ENCODE measurements at regions not wholly inside any gene's neighbourhood (a gene's known extent, or its start where the extent isn't known, plus 50 kb on each side); places are given as distances from the start of the nearest gene placed in this dataset.

DNA sequence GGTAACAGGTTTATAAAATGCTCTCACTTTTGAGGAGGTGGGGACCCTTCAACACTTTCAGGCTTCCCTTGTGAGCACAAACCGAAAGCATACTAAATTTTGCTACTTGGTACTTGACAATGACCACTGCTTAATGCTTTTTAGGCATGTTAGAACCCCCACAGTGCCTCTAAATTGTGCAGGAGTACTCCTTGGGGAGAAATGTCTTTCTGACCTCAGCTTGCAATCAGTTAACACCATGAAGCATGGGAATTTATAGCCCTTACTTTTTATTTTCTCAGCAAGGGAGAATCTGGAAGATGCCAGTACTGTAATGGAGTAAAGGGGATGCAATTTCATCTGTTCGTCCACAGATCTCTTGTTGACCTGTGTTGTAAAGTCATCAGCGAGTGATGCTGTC, 308.9 kb upstream of the TBC1D5 start:
- Histone ChIP-seq H3K4me3 (ENCODE audit: low read depth, low read length) (no peak overlapping the region), H3K9me3 (no peaks in the 10 kb centered on the region), H3K4me1 (no peaks in the 10 kb centered on the region), H3K27me3 (no peaks in the 10 kb centered on the region), H3K36me3 (no peaks in the 10 kb centered on the region)
- no peak for TF ChIP-seq CTCF (IDR thresholded peaks at IDR 0.05; ENCODE audit: low read depth, low read length)
- DNase-seq: no peak

DNA sequence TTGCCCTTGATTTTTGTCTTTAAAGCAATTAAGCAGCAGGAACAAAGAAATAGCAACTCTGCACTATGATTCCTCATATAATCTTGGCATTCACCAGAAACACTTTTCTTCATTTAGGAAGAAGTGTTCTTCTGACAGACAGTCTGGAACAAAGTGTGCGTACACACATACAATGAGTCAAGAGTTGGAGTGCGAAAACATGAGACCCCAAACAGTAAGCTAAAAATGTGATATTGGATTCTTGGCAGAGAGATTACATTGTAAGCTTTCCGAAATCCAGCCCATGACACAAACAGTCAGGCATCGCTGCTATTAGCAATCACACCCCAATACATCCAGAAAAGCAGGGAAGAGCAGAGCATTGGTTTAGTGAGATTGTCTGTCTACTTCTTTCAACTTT, 306.7 kb upstream of the TBC1D5 start:
- Histone ChIP-seq H3K9me3 (no peaks in the 10 kb centered on the region), H3K27me3 (no peaks in the 10 kb centered on the region), H3K4me3 (ENCODE audit: low read depth, low read length) (no peak overlapping the region), H3K36me3 (no peaks in the 10 kb centered on the region), H3K4me1 (no peaks in the 10 kb centered on the region)
- no peak for DNase-seq
- TF ChIP-seq CTCF (IDR thresholded peaks at IDR 0.05; ENCODE audit: low read depth, low read length): no peak

DNA sequence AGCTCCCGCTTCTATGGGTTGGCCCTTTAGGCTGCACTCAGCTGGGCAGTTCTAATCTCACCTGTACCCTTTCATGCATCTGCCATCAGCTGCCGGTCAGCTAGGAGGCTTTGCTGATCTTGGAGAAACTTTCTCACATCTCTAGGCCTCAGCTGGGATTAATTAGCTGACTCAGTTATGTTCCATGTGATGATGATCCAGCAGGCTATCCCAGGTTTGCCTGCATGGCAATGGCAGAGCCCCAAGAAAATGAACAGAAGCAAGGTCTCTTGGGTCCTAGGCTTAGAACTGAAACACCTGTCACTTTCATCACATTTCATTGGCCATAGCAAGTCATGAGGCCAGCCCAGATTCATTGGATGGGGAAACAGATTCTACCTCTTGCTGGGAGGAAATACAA, 304.6 kb upstream of the TBC1D5 start:
- DNase-seq: no peak
- no peak overlapping the region for H3K4me3 ChIP-seq (ENCODE audit: low read depth, low read length)
- no peaks in the 10 kb centered on the region for H3K9me3 ChIP-seq
- no peaks in the 10 kb centered on the region for H3K4me1 ChIP-seq
- H3K27me3 ChIP-seq: no peaks in the 10 kb centered on the region
- no peak for TF ChIP-seq CTCF (IDR thresholded peaks at IDR 0.05; ENCODE audit: low read depth, low read length)
- no peaks in the 10 kb centered on the region for H3K36me3 ChIP-seq

DNA sequence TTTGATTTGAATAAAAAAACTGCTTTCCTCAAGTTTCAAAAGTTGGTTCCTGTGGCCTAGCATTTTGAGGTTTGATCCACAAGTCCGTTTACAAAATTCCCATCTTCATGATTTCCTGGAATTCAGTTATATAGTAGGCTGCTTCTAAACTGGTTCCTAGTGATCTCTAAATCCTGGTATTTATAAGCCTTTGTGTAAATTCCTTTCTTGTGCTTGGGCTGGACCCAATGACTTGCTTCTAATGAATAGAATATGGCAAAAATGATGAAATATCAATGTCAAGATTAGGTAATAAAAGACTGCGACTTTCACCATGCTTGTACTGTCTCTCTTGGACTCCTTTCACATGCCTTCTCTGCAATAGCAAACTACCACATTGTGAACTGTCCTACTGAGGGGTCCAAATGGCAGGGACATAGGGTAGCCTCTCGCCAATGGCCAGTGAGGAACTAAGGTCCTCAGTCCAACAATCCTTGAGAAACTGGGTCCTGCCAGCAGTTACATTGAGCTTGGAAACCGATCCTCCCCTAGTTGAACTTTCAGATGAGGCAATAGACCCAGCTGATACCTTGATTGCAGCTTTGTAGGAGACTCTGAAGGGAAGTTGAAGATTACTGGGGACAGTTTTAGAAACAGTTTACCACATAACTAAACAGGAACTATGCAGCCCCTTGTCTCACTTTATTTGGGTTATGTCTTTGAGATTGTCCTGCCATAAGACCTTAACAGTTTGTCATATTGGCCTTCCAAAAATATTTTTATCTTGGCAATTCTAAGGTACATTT, 303.9 kb upstream of the TBC1D5 start:
- no peak for DNase-seq
- no peak for TF ChIP-seq CTCF (IDR thresholded peaks at IDR 0.05; ENCODE audit: low read depth, low read length)
- no peaks in the 10 kb centered on the region for H3K9me3 ChIP-seq
- H3K4me3 ChIP-seq (ENCODE audit: low read depth, low read length): no peak overlapping the region
- no peaks in the 10 kb centered on the region for H3K27me3 ChIP-seq
- H3K36me3 ChIP-seq: no peaks in the 10 kb centered on the region
- H3K4me1 ChIP-seq: no peaks in the 10 kb centered on the region

GRCh38 chr3:18044971-18045880, 302.8 kb upstream of the TBC1D5 start:
- H3K4me1 ChIP-seq: no peaks in the 10 kb centered on the region
- H3K27me3 ChIP-seq: no peaks in the 10 kb centered on the region
- TF ChIP-seq CTCF (IDR thresholded peaks at IDR 0.05; ENCODE audit: low read depth, low read length): no peak
- H3K4me3 ChIP-seq (ENCODE audit: low read depth, low read length): no peak overlapping the region
- no peak for DNase-seq
- no peaks in the 10 kb centered on the region for H3K9me3 ChIP-seq
- no peaks in the 10 kb centered on the region for H3K36me3 ChIP-seq

DNA sequence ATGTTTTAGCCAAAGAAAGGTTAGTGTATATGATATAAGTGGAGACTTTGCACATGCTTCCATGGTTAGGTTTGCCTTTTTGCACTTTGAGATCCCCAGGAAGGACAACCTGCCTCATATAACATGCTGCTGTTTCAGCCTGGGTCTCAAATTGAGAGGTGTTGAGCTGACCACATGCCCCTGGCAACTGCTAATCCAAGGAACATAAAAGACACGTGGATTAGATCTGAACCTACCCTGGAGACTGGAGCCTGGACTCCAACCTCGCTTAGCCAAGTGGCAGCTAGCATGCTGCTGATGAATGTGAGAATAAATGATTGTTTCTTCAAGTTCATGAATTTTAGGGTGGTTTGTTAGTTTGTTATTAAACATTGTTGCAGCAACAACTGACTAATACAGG, 301.8 kb upstream of the TBC1D5 start:
- no peak for DNase-seq
- H3K4me3 ChIP-seq (ENCODE audit: low read depth, low read length): no peak overlapping the region
- no peaks in the 10 kb centered on the region for H3K27me3 ChIP-seq
- no peak for TF ChIP-seq CTCF (IDR thresholded peaks at IDR 0.05; ENCODE audit: low read depth, low read length)
- H3K36me3 ChIP-seq: no peaks in the 10 kb centered on the region
- H3K9me3 ChIP-seq: no peaks in the 10 kb centered on the region
- H3K4me1 ChIP-seq: no peaks in the 10 kb centered on the region
